NCI-H2196 (cell line): ENCODE measurements at regions not wholly inside any gene's neighbourhood (a gene's known extent, or its start where the extent isn't known, plus 50 kb on each side); places are given as distances from the start of the nearest gene placed in this dataset.

ENCODE experiments used
- DNase-seq: peaks from one replicate; lab custom pipeline; 2025; ENCODE audit not compliant: unreplicated experiment; lab: John Stamatoyannopoulos, UW

GRCh38 chr4:96652158-96652557, 812.3 kb downstream of the PDHA2 start:
- no peak for DNase-seq

DNA sequence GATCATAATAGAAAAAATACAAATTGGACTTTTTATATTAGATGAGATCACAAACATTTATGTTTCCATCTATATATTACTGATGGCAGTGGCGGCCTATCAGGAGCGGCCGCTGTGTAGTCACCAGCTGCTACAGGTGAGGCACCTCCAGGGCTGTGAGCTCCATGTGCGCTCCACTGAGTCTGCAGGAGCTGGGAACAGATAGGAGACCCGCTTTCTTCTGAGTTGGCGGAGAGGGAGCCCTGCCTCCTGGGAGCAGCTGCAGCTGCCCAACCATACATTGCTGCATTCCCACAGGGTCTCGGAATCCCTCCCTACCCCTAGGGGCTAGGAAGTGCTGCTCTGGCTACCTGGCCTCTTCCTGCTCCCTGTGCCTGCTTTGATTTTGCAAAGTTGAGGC, 812.9 kb downstream of the PDHA2 start:
- no peak for DNase-seq

GRCh38 chr4:96654045-96654444, 814.2 kb downstream of the PDHA2 start:
- no peak for DNase-seq

GRCh38 chr4:96670381-96670780, 830.5 kb downstream of the PDHA2 start:
- no peak for DNase-seq

DNA sequence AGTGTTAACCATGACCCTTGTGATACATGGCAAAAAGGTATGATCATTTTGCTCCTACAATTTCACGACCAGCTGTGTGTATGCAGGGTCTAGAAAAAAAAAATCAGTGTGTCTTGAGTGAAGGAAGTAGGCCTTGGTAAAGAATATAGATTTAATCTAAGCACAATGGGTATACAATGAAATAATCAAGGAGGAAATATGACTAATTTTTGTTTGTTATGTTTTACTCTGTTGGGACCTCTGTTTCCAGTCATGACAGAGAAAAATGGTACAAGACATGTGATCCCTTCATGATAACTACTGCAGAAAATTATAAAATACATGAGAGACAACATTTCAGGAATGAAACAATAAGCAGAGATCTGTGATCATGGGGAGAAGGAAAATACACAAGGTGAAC, 835.5 kb downstream of the PDHA2 start:
- no peak for DNase-seq

GRCh38 chr4:96675896-96676295, 836.0 kb downstream of the PDHA2 start:
- no peak for DNase-seq

GRCh38 chr4:96676754-96677435, 837.0 kb downstream of the PDHA2 start:
- no peak for DNase-seq

DNA sequence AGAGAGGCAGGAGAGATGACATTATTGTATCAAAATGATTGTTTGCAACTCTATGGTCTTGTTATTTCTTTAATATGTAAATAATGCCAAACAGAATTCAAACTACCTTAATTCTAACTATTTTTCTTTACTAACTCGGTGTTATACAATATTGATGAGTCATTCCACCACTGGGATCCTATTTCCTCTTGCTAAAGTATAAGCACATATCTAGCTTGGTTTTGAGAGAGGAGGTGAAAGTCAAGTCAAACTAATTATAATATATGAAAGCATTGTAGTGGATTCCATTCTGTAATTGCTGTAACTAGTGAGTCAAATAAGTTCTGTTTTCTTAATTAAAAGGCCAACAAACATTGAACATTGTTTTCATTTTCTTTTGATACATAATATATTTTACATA, 837.6 kb downstream of the PDHA2 start:
- no peak for DNase-seq

- no peak for DNase-seq
These were observed 841.3 kb downstream of the PDHA2 start for GRCh38 chr4:96681218-96681617.

DNA sequence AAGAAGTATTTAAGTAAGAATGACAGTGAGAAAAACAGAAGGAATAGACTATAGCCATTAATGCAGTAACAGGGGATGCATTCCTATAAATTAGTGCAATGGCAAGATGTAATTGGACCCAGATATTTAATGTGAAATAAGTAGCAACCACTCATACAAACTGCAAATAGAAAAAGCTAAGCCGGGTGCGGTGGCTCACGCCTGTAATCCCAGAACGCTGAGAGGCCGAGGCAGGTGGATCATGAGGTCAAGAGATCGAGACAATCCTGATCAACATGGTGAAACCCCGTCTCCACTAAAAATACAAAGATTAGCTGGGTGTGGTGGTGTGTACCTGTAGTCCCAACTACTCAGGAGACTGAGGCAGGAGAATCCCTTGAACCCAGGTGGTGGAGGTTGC, 845.8 kb downstream of the PDHA2 start:
- DNase-seq: no peak

DNA sequence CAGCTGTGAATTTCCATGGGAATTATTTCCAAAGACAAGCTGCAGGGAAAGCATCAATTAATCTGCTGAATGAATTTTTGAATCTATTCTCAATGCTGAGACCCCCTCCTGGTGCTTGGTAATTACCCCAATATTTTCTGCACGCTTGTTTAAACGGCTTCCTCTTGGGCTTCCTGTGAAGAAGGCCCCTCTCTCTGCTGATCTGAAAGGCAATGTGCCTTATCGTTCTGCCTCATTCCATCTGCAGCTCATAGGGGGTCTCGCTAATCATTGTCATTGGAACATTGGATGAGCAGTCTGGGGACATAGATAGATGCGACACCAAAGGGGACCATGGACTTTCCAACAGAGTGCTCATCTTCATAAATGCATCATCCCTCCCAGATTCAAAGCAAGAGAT, 851.6 kb downstream of the PDHA2 start:
- DNase-seq: no peak

DNA sequence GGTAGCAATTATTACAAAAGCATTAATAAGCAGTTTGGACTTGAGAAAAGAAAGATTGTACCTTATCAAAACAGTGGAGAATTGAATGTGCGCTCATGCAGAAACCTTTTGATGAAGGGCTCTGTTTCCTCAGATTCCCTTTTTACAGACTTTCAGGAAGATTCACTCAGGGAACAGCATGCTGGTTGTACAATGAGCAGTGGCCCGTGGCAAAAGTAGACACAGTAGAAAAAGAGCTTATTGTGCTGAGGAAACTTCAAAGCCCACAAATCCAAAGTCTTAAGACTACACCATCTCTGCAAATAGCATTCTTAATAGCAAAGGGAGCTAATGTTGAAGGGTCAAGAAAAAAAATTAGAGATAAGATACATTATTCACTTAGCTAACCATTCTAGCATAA, 858.9 kb downstream of the PDHA2 start:
- no peak for DNase-seq

DNA sequence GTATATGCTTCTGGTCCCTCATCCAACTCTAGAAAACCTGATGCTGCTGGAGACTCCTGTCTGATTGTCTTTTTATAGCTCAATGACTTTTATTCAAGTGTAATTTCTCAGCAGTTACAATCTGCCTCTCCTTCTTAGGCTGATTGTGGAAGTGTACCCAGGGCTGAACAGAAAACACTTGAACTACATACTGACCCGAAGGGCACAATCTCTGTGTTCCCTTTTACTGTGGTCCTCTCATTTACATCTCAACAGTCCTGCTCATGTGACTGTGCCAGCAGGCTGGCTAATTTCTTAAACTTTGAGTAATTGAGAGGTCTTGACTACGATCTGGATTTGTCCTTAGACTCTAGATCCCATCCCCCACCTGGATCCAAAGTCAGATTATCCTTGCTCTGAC, 863.4 kb downstream of the PDHA2 start:
- DNase-seq: no peak

- no peak for DNase-seq
These were observed 868.9 kb downstream of the PDHA2 start for GRCh38 chr4:96708766-96709165.

DNA sequence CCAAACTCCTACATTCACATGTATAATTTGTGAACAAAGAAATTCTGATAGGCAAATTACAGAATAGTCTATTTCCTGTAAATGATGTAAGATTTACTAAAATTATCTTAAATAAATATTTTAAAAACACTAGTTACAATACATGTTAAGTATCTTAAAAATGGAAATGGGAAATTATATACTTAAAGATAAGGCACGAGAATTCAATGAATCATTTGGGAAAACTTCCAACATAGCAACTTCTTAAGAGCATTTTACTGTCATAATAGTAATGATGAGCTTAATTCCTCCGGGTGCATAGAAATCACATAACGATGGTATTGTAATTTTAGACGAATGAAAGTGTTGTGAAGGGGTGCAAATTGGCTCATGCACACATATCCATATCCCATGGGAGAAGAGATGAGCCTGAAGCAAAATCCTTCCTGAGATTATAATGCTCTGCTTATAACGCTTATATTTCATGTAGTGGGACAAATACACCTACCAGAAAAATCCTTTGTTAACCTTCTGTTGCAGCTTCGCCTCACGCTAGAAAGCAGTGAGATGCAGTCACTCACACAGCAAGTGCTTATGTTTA, 873.5 kb downstream of the PDHA2 start:
- no peak for DNase-seq

GRCh38 chr4:96729641-96730040, 889.7 kb downstream of the PDHA2 start:
- no peak for DNase-seq

DNA sequence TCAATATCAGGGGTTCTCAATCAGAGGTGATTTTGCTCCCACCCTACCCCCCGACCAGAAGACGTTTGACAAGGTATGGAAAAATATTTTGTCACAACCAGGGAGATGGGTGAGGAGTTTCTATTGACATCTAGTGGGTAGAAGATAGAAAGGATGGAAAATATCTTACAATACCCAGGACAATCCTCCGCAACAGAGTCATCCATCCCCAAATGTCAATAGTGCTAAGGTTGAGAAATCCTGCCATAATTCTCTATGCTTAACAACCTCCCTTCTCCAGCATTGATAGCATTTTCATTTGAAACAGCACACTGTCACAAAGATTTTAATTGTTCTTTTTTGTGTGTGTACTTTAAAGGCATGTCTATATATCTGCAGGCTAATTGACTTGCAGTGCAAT, 890.5 kb downstream of the PDHA2 start:
- DNase-seq: no peak

DNA sequence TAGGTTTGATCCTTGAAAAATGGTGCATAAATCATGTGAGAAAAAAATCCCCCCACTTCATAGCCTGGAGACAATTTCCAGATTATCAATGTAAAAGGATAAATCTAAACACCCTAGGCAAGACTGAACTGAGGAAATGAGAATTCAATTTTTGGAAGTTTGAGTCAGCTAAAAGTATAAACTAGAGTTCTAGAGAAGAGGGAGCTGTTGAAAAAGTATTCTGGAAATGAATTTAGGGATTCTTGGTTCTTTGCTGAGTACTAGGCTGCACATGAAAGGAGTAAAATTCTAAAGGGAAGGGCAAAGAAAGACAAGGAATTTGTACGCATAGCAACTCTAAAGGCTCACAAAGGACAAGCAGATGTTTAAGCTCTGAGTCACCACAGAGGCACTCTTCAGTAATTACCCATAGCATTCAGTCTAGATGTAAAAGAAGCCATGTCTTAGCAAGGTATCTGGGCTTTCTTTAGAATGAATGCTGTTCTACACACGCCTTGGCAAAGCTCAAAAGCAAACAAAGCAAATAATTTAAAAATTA, 896.5 kb downstream of the PDHA2 start:
- DNase-seq: no peak

DNA sequence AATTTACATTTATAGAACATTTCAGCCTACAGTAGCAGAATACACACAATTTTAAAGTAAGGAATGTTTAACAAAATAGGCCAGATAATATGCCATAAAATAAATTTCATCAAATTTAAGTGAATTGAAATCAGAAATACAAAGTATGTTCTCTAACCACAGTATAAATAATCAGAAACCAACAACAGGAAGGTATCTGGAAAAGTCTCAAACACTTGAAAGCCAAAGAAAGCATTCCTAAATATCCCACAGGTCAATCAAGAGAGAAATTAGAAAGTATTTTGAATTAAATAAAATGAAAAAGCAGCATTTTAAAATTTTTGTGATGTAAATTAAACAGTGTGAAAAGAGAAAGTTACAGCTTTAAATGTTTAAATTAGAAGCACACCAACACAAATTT, 899.2 kb downstream of the PDHA2 start:
- no peak for DNase-seq

GRCh38 chr4:96742332-96743014, 902.6 kb downstream of the PDHA2 start:
- no peak for DNase-seq

DNA sequence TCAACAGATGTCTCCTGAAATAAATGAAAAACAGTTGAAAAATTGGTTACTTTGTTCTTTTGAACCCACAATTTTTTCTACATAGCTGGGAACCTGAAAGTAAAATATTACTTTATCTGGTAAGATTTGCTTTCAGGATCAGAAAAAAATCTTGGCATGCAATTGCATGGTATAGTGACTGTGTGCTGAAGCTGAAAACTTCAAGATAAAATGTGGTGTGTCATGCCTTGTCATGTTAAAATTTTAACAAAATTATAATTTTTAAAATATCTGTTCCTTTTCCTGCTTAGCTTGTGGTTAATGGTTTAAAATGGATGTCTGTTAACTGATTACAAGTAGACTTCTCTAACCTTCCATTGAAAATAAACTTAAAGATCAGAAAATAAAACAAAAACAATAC, 904.8 kb downstream of the PDHA2 start:
- no peak for DNase-seq

GRCh38 chr4:96753216-96753615, 913.3 kb downstream of the PDHA2 start:
- DNase-seq: no peak
